ENCODE measurements at regions not wholly inside any gene's neighbourhood (a gene's known extent, or its start where the extent isn't known, plus 50 kb on each side); places are given as distances from the start of the nearest gene placed in this dataset.
"Not testable (repeated sequence)": the region's sequence is repeated elsewhere in the genome, so short reads cannot be mapped to it uniquely, and the experiment has no call there.

DNA sequence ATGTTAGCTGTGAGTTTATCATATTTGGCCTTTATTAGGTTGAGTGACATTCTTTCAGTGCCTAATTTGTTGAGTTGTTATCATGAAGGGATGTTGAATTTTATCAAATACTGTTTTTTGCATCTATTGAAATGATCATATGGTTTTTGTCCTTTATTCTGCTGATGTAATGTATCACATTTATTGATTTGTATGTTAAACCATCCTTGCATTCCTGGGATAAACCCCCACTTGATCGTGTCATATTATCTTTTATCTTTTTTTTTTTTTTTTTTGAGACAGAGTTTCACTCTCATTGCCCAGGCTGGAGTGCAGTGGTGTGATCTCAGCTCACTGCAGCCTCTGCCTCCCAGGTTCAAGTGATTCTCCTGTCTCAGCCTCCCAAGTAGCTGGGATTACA lies 51.9 kb upstream of the MFGE8 start:
- H3K9me3 ChIP-seq (replicated peaks): peaks cover 41% of the 10 kb centered on the region
- H3K27me3 ChIP-seq (ENCODE audit: low read depth); intact Hi-C loops (cut with micrococcal nuclease); H3K4me1 ChIP-seq; DNase-seq; H3K27ac ChIP-seq (replicated peaks); H3K4me3 ChIP-seq; H3K36me3 ChIP-seq: not testable (repeated sequence)

- H3K27ac ChIP-seq (replicated peaks): no peak overlapping the region
- no peaks in the 10 kb centered on the region for H3K36me3 ChIP-seq
- TF ChIP-seq, protein P1, sequence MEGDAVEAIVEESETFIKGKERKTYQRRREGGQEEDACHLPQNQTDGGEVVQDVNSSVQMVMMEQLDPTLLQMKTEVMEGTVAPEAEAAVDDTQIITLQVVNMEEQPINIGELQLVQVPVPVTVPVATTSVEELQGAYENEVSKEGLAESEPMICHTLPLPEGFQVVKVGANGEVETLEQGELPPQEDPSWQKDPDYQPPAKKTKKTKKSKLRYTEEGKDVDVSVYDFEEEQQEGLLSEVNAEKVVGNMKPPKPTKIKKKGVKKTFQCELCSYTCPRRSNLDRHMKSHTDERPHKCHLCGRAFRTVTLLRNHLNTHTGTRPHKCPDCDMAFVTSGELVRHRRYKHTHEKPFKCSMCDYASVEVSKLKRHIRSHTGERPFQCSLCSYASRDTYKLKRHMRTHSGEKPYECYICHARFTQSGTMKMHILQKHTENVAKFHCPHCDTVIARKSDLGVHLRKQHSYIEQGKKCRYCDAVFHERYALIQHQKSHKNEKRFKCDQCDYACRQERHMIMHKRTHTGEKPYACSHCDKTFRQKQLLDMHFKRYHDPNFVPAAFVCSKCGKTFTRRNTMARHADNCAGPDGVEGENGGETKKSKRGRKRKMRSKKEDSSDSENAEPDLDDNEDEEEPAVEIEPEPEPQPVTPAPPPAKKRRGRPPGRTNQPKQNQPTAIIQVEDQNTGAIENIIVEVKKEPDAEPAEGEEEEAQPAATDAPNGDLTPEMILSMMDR (IDR thresholded peaks at IDR 0.05; ENCODE audit: borderline replicate concordance): no peak
- DNase-seq: no peak
- no peaks in the 10 kb centered on the region for H3K4me1 ChIP-seq
- no peak overlapping the region for H3K4me3 ChIP-seq
- intact Hi-C loops (cut with micrococcal nuclease): no loop called here
- H3K9me3 ChIP-seq (replicated peaks): peaks cover 30% of the 10 kb centered on the region
- H3K27me3 ChIP-seq (ENCODE audit: low read depth): no peaks in the 10 kb centered on the region
Observed at GRCh38 chr15:88970232-88970631, 57.1 kb upstream of the MFGE8 start.

- Histone ChIP-seq H3K36me3 (no peaks in the 10 kb centered on the region), H3K9me3 (replicated peaks) (peaks cover 28% of the 10 kb centered on the region), H3K27ac (replicated peaks) (no peak overlapping the region), H3K4me1 (no peaks in the 10 kb centered on the region), H3K4me3 (no peak overlapping the region), H3K27me3 (ENCODE audit: low read depth) (no peaks in the 10 kb centered on the region)
- no peak for DNase-seq
- intact Hi-C loops (cut with micrococcal nuclease): no loop called here
- TF ChIP-seq, protein P1 (IDR thresholded peaks at IDR 0.05; ENCODE audit: borderline replicate concordance): no peak
Observed at GRCh38 chr15:88974392-88974791, 61.2 kb upstream of the MFGE8 start.

- Histone ChIP-seq H3K4me1 (no peaks in the 10 kb centered on the region), H3K27me3 (ENCODE audit: low read depth) (no peaks in the 10 kb centered on the region), H3K4me3 (no peak overlapping the region), H3K36me3 (no peaks in the 10 kb centered on the region), H3K9me3 (replicated peaks) (peaks cover 15% of the 10 kb centered on the region), H3K27ac (replicated peaks) (no peak overlapping the region)
- no peak for DNase-seq
- intact Hi-C loops (cut with micrococcal nuclease): no loop called here
- TF ChIP-seq, protein P1 (IDR thresholded peaks at IDR 0.05; ENCODE audit: borderline replicate concordance): no peak
Observed at GRCh38 chr15:88975891-88976290, 62.7 kb upstream of the MFGE8 start.

- Histone ChIP-seq H3K27ac (replicated peaks) (no peak overlapping the region), H3K4me3 (no peak overlapping the region), H3K27me3 (ENCODE audit: low read depth) (no peaks in the 10 kb centered on the region), H3K36me3 (no peaks in the 10 kb centered on the region), H3K4me1 (peaks cover 1% of the 10 kb centered on the region), H3K9me3 (replicated peaks) (peaks cover 12% of the 10 kb centered on the region)
- no peak for DNase-seq
- intact Hi-C loops (cut with micrococcal nuclease): no loop called here
- TF ChIP-seq, protein P1 (IDR thresholded peaks at IDR 0.05; ENCODE audit: borderline replicate concordance): no peak
Observed at GRCh38 chr15:88976656-88977055, 63.5 kb upstream of the MFGE8 start.

GRCh38 chr15:88979674-88980073 lies 66.5 kb upstream of the MFGE8 start:
- no peak overlapping the region for H3K27ac ChIP-seq (replicated peaks)
- peaks cover 12% of the 10 kb centered on the region for H3K9me3 ChIP-seq (replicated peaks)
- H3K4me3 ChIP-seq: no peak overlapping the region
- H3K36me3 ChIP-seq: no peaks in the 10 kb centered on the region
- TF ChIP-seq, protein P1 (IDR thresholded peaks at IDR 0.05; ENCODE audit: borderline replicate concordance): no peak
- no peak for DNase-seq
- H3K4me1 ChIP-seq: peaks cover 20% of the 10 kb centered on the region
- intact Hi-C loops (cut with micrococcal nuclease): no loop called here
- no peaks in the 10 kb centered on the region for H3K27me3 ChIP-seq (ENCODE audit: low read depth)
